SK-N-SH (cell line): ENCODE measurements at regions not wholly inside any gene's neighbourhood (a gene's known extent, or its start where the extent isn't known, plus 50 kb on each side); places are given as distances from the start of the nearest gene placed in this dataset.
A peak's percentile ranks its signal among the peaks of the same experiment; 100 is the strongest.

ENCODE experiments used
- CTCF ChIA-PET: fragments of 300-600, 350-600 bp; formaldehyde crosslinking; extraction: SDS; loops from one replicate; lab custom pipeline; 2021; lab: Yijun Ruan, JAX
- POLR2A ChIA-PET: fragments of 350-600 bp; sonication (Branson Sonifier 250); formaldehyde crosslinking; extraction: SDS; loops from one replicate; lab custom pipeline; 2020; ENCODE audit warnings: antibody characterized with exemption, inconsistent platforms; lab: Yijun Ruan, JAX
- DNase-seq: peaks from one replicate; pipeline ENCODE4 v3.0.0; 2012
- H2AFZ ChIP-seq: fragments of 200-600 bp; sonication (generic); 2 replicates; pipeline ENCODE4 v1.8.1; 2016; ENCODE audit warnings: antibody characterized with exemption, mild to moderate bottlenecking, low read depth
- H3F3A ChIP-seq: fragments of 200-600 bp; sonication (generic); replicated peaks from 2 replicates; pipeline ENCODE3; 2016; ENCODE audit warnings: antibody characterized with exemption, mild to moderate bottlenecking; ENCODE audit not compliant: insufficient read depth
- H3K27ac ChIP-seq, 2 experiments: fragments of 200-500 bp in 1 of 2; fragments of 200-600 bp in 1 of 2; sonication (Bioruptor generic) in 1 of 2; sonication (generic), shearing (Covaris generic) in 1 of 2; 2 replicates each; pipeline versions ENCODE4 v1.5.1 to v1.6.1; 2014 to 2016; ENCODE audit warnings: low read depth in 2 of 2, inconsistent platforms in 1 of 2, low read length in 1 of 2, mild to moderate bottlenecking in 1 of 2, mixed read lengths in 1 of 2
- H3K27me3 ChIP-seq: fragments of 200-600 bp; sonication (generic), shearing (Covaris generic); 2 replicates; pipeline ENCODE4 v1.6.1; 2016; ENCODE audit warnings: mixed run types; ENCODE audit not compliant: insufficient read depth
- H3K36me3 ChIP-seq, 2 experiments: fragments of 200-500 bp in 1 of 2; fragments of 200-600 bp in 1 of 2; sonication (Bioruptor generic) in 1 of 2; sonication (generic) in 1 of 2; replicated peaks in 1 of 2; 2 replicates each; pipeline versions ENCODE3 to v1.5.1; 2014 to 2016; ENCODE audit warnings: low read length in 1 of 2, mild to moderate bottlenecking in 1 of 2; ENCODE audit not compliant: insufficient read depth in 2 of 2, control insufficient read depth in 1 of 2
- H3K4me1 ChIP-seq, 2 experiments: fragments of 200-500 bp in 1 of 2; fragments of 200-600 bp in 1 of 2; sonication (Bioruptor generic) in 1 of 2; sonication (generic), shearing (Covaris generic) in 1 of 2; 2 replicates each; pipeline versions ENCODE4 v1.5.1 to v1.6.1; 2014 to 2016; ENCODE audit warnings: low read depth in 1 of 2, low read length in 1 of 2, mixed run types in 1 of 2; ENCODE audit not compliant: insufficient read depth in 2 of 2, control insufficient read depth in 1 of 2
- H3K4me2 ChIP-seq: fragments of 200-600 bp; sonication (generic), shearing (Covaris generic); 2 replicates; pipeline ENCODE4 v1.6.1; 2017; ENCODE audit warnings: mixed run types
- H3K4me3 ChIP-seq, 2 experiments: fragments of 200-500 bp in 1 of 2; fragments of 200-600 bp in 1 of 2; sonication (Bioruptor generic) in 1 of 2; sonication (generic), shearing (Covaris generic) in 1 of 2; 2 replicates each; pipeline versions ENCODE4 v1.5.1 to v1.8.1; 2014 to 2016; ENCODE audit warnings: low read depth in 2 of 2, inconsistent platforms in 1 of 2, low read length in 1 of 2, mild to moderate bottlenecking in 1 of 2, mixed read lengths in 1 of 2, moderate library complexity in 1 of 2
- H3K79me2 ChIP-seq: fragments of 200-600 bp; sonication (generic); 2 replicates; pipeline ENCODE4 v1.8.1; 2017; ENCODE audit warnings: mild to moderate bottlenecking; ENCODE audit not compliant: insufficient read depth
- H3K9ac ChIP-seq: fragments of 200-600 bp; sonication (generic); 2 replicates; pipeline ENCODE4 v1.6.1; 2017; ENCODE audit warnings: mixed run types
- H3K9me2 ChIP-seq: fragments of 200-600 bp; sonication (generic); 2 replicates; pipeline ENCODE4 v1.6.1; 2017; ENCODE audit warnings: mixed run types
- H3K9me3 ChIP-seq: fragments of 200-600 bp; sonication (generic); 2 replicates; pipeline ENCODE4 v1.6.1; 2017; ENCODE audit warnings: mixed run types, mild to moderate bottlenecking, moderate library complexity
- H4K20me1 ChIP-seq: fragments of 200-600 bp; sonication (generic); 2 replicates; pipeline ENCODE4 v1.6.1; 2017; ENCODE audit warnings: mild to moderate bottlenecking, mixed run types; ENCODE audit not compliant: insufficient read depth
- ELF1 ChIP-seq: IDR thresholded peaks from 2 replicates; pipeline ENCODE4 v1.4.0; 2012
- EP300 ChIP-seq, 2 experiments: IDR thresholded peaks; 2 replicates each; pipeline versions ENCODE4 v1.4.0 to v1.6.1; 2012; ENCODE audit warnings: borderline replicate concordance in 1 of 2, low read depth in 1 of 2, low read length in 1 of 2
- EZH2phosphoT487 ChIP-seq: fragments of 200-600 bp; sonication (generic); IDR thresholded peaks from 2 replicates; pipeline ENCODE4 v1.6.1; 2017; ENCODE audit warnings: low read depth, mixed run types, mild to moderate bottlenecking, antibody characterized with exemption, moderate library complexity, borderline replicate concordance
- FOSL2 ChIP-seq: IDR thresholded peaks from 2 replicates; pipeline ENCODE4 v1.4.0; 2012; ENCODE audit warnings: low read depth, mild to moderate bottlenecking, moderate library complexity, borderline replicate concordance
- FOXM1 ChIP-seq: IDR thresholded peaks from 2 replicates; pipeline ENCODE4 v1.4.0; 2012; ENCODE audit warnings: low read depth, mild to moderate bottlenecking
- GABPA ChIP-seq: IDR thresholded peaks from 2 replicates; pipeline ENCODE4 v1.4.0; 2012; ENCODE audit warnings: low read depth, mild to moderate bottlenecking
- GATA2 ChIP-seq: sonication (generic); formaldehyde crosslinking; IDR thresholded peaks from 2 replicates; pipeline ENCODE4 v1.5.0; 2020; ENCODE audit warnings: mild to moderate bottlenecking, missing genetic modification reagents
- MEF2A ChIP-seq: IDR thresholded peaks from 2 replicates; pipeline ENCODE4 v1.4.0; 2012; ENCODE audit warnings: low read depth, borderline replicate concordance
- MXI1 ChIP-seq: IDR thresholded peaks from 2 replicates; pipeline ENCODE4 v1.6.1; 2012; ENCODE audit warnings: mild to moderate bottlenecking, low read depth, low read length, improper control_type of control experiment
- NFIC ChIP-seq: IDR thresholded peaks from 2 replicates; pipeline ENCODE4 v1.4.0; 2012; ENCODE audit warnings: borderline replicate concordance
- POLR2AphosphoS5 ChIP-seq: IDR thresholded peaks from 2 replicates; pipeline ENCODE4 v1.6.1; 2012; ENCODE audit warnings: low read depth, low read length
- RAD21 ChIP-seq: IDR thresholded peaks from 2 replicates; pipeline ENCODE4 v1.6.1; 2012; ENCODE audit warnings: mild to moderate bottlenecking, low read length
- RCOR1 ChIP-seq: fragments of 150-350 bp; IDR thresholded peaks from 2 replicates; pipeline ENCODE4 v1.6.1; 2017; ENCODE audit warnings: antibody characterized with exemption, low read length
- RFX5 ChIP-seq: IDR thresholded peaks from 2 replicates; pipeline ENCODE4 v1.6.1; 2012; ENCODE audit warnings: mild to moderate bottlenecking, improper control_type of control experiment, low read length
- RXRA ChIP-seq: IDR thresholded peaks from 2 replicates; pipeline ENCODE4 v1.4.0; 2012; ENCODE audit warnings: low read depth, mild to moderate bottlenecking, borderline replicate concordance
- TAF1 ChIP-seq: IDR thresholded peaks from 2 replicates; pipeline ENCODE4 v1.6.1; 2012; ENCODE audit warnings: low read depth, mild to moderate bottlenecking, low read length, moderate library complexity, borderline replicate concordance
- TCF12 ChIP-seq: IDR thresholded peaks from 2 replicates; pipeline ENCODE4 v1.4.0; 2012
- TEAD4 ChIP-seq: IDR thresholded peaks from 2 replicates; pipeline ENCODE4 v1.4.0; 2012; ENCODE audit warnings: mild to moderate bottlenecking, borderline replicate concordance; ENCODE audit not compliant: insufficient read depth
- YY1 ChIP-seq: IDR thresholded peaks from 2 replicates; pipeline ENCODE4 v1.4.0; 2012; ENCODE audit warnings: low read depth, mild to moderate bottlenecking
- WGBS: methylation state at CpG from one replicate; pipeline ENCODE4 v1.1.6; 2017; ENCODE audit warnings: low lambda C conversion rate; 5-methylcytosine and 5-hydroxymethylcytosine counted together
- TF ChIP-seq, protein P1 (sequence below): IDR thresholded peaks from 2 replicates; pipeline ENCODE4 v1.4.0; 2012; ENCODE audit warnings: low read depth, borderline replicate concordance
- TF ChIP-seq, protein P2 (sequence below): fragments of 200-600 bp; sonication (generic); IDR thresholded peaks from 2 replicates; pipeline ENCODE4 v1.6.1; 2017; ENCODE audit warnings: antibody characterized with exemption, mild to moderate bottlenecking, moderate library complexity
- TF ChIP-seq, protein P3 (sequence below): fragments of 150-350 bp; IDR thresholded peaks from 2 replicates; pipeline ENCODE4 v1.6.1; 2016; ENCODE audit warnings: mild to moderate bottlenecking, low read depth, low read length
- TF ChIP-seq, protein P4 (sequence below): IDR thresholded peaks from 2 replicates; pipeline ENCODE4 v1.6.1; 2012; ENCODE audit warnings: mild to moderate bottlenecking, low read depth, low read length, moderate library complexity
- TF ChIP-seq, protein P5 (sequence below): IDR thresholded peaks from 2 replicates; pipeline ENCODE4; 2012
- TF ChIP-seq, protein P6 (sequence below): IDR thresholded peaks from 2 replicates; pipeline ENCODE4 v1.4.0; 2012; ENCODE audit warnings: low read depth, borderline replicate concordance

DNA sequence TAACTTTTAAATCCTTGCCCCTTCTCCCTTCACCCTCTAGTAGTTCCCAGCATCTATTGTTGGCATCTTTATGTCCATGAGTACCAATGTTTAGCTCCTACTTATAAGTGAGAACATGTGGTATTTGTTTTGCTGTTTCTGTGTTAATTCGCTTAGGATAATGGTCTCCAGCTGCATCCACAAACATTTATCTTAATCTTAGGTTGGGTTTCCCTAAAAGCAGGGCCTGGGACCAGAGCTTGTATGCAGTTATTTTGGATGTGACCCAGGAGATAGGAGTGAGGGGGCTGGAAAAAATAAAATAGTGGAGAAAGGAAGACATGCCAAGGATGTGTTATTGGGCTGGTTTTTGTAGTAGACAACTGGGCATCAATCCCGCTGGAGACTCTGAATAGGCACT is 571.8 kb downstream of the CCSER2 start:
- 2% methylated on average over 2 of the region's 2 CpGs for WGBS
- CTCF ChIA-PET = interaction anchor here (1.0 kb wide), 1 partner anchor 46 kb away, joined by 3 read pairs; no protein-coding TSS in a partner anchor
- TF ChIP-seq TCF12 (peak; percentile 35; the same call in 1 of the 2 replicates), POLR2AphosphoS5 (no peak), RXRA (no peak), RCOR1 (peak; percentile 97), GABPA (no peak), MEF2A (no peak), RAD21 (no peak), EP300 (IDR thresholded peaks at IDR 0.05; ENCODE audit: borderline replicate concordance in 1 of 2, low read depth in 1 of 2, low read length in 1 of 2) (peak in 1 of 2 experiments; percentile 84; a peak in 2 of 4 replicates), NFIC (no peak), GATA2 (CRISPR knock-in tag) (peak; percentile 86), FOXM1 (no peak), FOSL2 (no peak), EZH2phosphoT487 (no peak), TAF1 (no peak), MXI1 (no peak; the same call in 1 of the 2 replicates), RFX5 (no peak), ELF1 (no peak), YY1 (no peak), TEAD4 (no peak)
- TF ChIP-seq, protein P1, sequence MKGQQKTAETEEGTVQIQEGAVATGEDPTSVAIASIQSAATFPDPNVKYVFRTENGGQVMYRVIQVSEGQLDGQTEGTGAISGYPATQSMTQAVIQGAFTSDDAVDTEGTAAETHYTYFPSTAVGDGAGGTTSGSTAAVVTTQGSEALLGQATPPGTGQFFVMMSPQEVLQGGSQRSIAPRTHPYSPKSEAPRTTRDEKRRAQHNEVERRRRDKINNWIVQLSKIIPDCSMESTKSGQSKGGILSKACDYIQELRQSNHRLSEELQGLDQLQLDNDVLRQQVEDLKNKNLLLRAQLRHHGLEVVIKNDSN = no peak
- TF ChIP-seq, protein P2, sequence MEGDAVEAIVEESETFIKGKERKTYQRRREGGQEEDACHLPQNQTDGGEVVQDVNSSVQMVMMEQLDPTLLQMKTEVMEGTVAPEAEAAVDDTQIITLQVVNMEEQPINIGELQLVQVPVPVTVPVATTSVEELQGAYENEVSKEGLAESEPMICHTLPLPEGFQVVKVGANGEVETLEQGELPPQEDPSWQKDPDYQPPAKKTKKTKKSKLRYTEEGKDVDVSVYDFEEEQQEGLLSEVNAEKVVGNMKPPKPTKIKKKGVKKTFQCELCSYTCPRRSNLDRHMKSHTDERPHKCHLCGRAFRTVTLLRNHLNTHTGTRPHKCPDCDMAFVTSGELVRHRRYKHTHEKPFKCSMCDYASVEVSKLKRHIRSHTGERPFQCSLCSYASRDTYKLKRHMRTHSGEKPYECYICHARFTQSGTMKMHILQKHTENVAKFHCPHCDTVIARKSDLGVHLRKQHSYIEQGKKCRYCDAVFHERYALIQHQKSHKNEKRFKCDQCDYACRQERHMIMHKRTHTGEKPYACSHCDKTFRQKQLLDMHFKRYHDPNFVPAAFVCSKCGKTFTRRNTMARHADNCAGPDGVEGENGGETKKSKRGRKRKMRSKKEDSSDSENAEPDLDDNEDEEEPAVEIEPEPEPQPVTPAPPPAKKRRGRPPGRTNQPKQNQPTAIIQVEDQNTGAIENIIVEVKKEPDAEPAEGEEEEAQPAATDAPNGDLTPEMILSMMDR = no peak
- TF ChIP-seq, protein P3, sequence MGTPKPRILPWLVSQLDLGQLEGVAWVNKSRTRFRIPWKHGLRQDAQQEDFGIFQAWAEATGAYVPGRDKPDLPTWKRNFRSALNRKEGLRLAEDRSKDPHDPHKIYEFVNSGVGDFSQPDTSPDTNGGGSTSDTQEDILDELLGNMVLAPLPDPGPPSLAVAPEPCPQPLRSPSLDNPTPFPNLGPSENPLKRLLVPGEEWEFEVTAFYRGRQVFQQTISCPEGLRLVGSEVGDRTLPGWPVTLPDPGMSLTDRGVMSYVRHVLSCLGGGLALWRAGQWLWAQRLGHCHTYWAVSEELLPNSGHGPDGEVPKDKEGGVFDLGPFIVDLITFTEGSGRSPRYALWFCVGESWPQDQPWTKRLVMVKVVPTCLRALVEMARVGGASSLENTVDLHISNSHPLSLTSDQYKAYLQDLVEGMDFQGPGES = no peak
- TF ChIP-seq, protein P4, sequence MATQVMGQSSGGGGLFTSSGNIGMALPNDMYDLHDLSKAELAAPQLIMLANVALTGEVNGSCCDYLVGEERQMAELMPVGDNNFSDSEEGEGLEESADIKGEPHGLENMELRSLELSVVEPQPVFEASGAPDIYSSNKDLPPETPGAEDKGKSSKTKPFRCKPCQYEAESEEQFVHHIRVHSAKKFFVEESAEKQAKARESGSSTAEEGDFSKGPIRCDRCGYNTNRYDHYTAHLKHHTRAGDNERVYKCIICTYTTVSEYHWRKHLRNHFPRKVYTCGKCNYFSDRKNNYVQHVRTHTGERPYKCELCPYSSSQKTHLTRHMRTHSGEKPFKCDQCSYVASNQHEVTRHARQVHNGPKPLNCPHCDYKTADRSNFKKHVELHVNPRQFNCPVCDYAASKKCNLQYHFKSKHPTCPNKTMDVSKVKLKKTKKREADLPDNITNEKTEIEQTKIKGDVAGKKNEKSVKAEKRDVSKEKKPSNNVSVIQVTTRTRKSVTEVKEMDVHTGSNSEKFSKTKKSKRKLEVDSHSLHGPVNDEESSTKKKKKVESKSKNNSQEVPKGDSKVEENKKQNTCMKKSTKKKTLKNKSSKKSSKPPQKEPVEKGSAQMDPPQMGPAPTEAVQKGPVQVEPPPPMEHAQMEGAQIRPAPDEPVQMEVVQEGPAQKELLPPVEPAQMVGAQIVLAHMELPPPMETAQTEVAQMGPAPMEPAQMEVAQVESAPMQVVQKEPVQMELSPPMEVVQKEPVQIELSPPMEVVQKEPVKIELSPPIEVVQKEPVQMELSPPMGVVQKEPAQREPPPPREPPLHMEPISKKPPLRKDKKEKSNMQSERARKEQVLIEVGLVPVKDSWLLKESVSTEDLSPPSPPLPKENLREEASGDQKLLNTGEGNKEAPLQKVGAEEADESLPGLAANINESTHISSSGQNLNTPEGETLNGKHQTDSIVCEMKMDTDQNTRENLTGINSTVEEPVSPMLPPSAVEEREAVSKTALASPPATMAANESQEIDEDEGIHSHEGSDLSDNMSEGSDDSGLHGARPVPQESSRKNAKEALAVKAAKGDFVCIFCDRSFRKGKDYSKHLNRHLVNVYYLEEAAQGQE = no peak
- TF ChIP-seq, protein P5, sequence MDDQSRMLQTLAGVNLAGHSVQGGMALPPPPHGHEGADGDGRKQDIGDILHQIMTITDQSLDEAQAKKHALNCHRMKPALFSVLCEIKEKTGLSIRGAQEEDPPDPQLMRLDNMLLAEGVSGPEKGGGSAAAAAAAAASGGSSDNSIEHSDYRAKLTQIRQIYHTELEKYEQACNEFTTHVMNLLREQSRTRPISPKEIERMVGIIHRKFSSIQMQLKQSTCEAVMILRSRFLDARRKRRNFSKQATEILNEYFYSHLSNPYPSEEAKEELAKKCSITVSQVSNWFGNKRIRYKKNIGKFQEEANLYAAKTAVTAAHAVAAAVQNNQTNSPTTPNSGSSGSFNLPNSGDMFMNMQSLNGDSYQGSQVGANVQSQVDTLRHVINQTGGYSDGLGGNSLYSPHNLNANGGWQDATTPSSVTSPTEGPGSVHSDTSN = no peak
- TF ChIP-seq, protein P6, sequence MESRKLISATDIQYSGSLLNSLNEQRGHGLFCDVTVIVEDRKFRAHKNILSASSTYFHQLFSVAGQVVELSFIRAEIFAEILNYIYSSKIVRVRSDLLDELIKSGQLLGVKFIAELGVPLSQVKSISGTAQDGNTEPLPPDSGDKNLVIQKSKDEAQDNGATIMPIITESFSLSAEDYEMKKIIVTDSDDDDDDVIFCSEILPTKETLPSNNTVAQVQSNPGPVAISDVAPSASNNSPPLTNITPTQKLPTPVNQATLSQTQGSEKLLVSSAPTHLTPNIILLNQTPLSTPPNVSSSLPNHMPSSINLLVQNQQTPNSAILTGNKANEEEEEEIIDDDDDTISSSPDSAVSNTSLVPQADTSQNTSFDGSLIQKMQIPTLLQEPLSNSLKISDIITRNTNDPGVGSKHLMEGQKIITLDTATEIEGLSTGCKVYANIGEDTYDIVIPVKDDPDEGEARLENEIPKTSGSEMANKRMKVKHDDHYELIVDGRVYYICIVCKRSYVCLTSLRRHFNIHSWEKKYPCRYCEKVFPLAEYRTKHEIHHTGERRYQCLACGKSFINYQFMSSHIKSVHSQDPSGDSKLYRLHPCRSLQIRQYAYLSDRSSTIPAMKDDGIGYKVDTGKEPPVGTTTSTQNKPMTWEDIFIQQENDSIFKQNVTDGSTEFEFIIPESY = no peak

More for the DNA sequence above, 571.8 kb downstream of the CCSER2 start:
- Histone ChIP-seq H4K20me1 (no peaks in the 10 kb centered on the region), H3K4me2 (no peak overlapping the region), H3K9ac (no peak overlapping the region), H2AFZ (no peak overlapping the region), H3K27ac (peak overlapping the region in 1 of 2 experiments; percentile 18; a peak in 1 of 4 replicates), H3K27me3 (no peaks in the 10 kb centered on the region), H3K4me3 (no peak overlapping the region), H3K9me3 (no peaks in the 10 kb centered on the region), H3K4me1 (peaks cover 0 to 18% of the 10 kb centered on the region in 2 experiments; a peak in 1 of 4 replicates), H3K79me2 (no peaks in the 10 kb centered on the region), H3K36me3 (no peaks in the 10 kb centered on the region), H3F3A (no peaks in the 10 kb centered on the region), H3K9me2 (no peaks in the 10 kb centered on the region)
- DNase-seq = peak; percentile 54
- POLR2A ChIA-PET = no interaction called here
